HepG2 (cell line): ENCODE measurements at regions not wholly inside any gene's neighbourhood (a gene's known extent, or its start where the extent isn't known, plus 50 kb on each side); places are given as distances from the start of the nearest gene placed in this dataset.

Experiments used
- HBP1 ChIP-seq: IDR thresholded peaks from 2 replicates; pipeline ENCODE4 v1.6.1; 2016; ENCODE audit warnings: low read depth, control low read depth
- HNRNPH1 ChIP-seq: fragments of 200-400 bp; formaldehyde crosslinking; optimal IDR thresholded peaks from 2 replicates; pipeline ENCODE3; 2017; ENCODE audit warnings: mild to moderate bottlenecking, low read depth, low read length
- SETDB1 ChIP-seq: sonication (generic); formaldehyde crosslinking; IDR thresholded peaks from 2 replicates; pipeline ENCODE4 v1.5.1; 2020; ENCODE audit warnings: missing genetic modification reagents, mild to moderate bottlenecking, borderline replicate concordance
- TARDBP ChIP-seq: sonication (generic); formaldehyde crosslinking; IDR thresholded peaks from 2 replicates; pipeline ENCODE4 v1.8.0; 2022; ENCODE audit warnings: mild to moderate bottlenecking, missing genetic modification reagents
- THAP7 ChIP-seq: sonication (generic); formaldehyde crosslinking; IDR thresholded peaks from 2 replicates; pipeline ENCODE4 v1.8.1; 2023; ENCODE audit warnings: mild to moderate bottlenecking, missing genetic modification reagents
- ZC3H4 ChIP-seq: sonication (generic); formaldehyde crosslinking; IDR thresholded peaks from 2 replicates; pipeline ENCODE4 v1.4.0; 2020; ENCODE audit warnings: missing genetic modification reagents, borderline replicate concordance
- ZNF253 ChIP-seq: sonication (generic); formaldehyde crosslinking; IDR thresholded peaks from 2 replicates; pipeline ENCODE4 v1.8.0; 2022; ENCODE audit warnings: mild to moderate bottlenecking, missing genetic modification reagents, borderline replicate concordance
- ZNF407 ChIP-seq: sonication (generic); formaldehyde crosslinking; IDR thresholded peaks from one replicate; pipeline ENCODE4 v1.5.1; 2020; ENCODE audit warnings: mild to moderate bottlenecking, missing genetic modification reagents; ENCODE audit errors: not compliant biosample characterization
- ZNF747 ChIP-seq: sonication (generic); formaldehyde crosslinking; IDR thresholded peaks from 2 replicates; pipeline ENCODE4 v1.8.1; 2023; ENCODE audit warnings: missing genetic modification reagents, mild to moderate bottlenecking, borderline replicate concordance
- ZNF777 ChIP-seq: sonication (generic); formaldehyde crosslinking; IDR thresholded peaks from 2 replicates; pipeline ENCODE4 v1.4.0; 2020; ENCODE audit warnings: missing genetic modification reagents
- ZSCAN12 ChIP-seq: sonication (generic); formaldehyde crosslinking; IDR thresholded peaks from 2 replicates; pipeline ENCODE4 v1.9.0; 2021; ENCODE audit warnings: mild to moderate bottlenecking, missing genetic modification reagents

- TF ChIP-seq THAP7 (CRISPR knock-in tag) = no peak
- TF ChIP-seq HNRNPH1 = no peak
- no peak for TF ChIP-seq HBP1 (CRISPR knock-in tag)
- TF ChIP-seq ZNF407 = no peak
- TF ChIP-seq ZSCAN12 (CRISPR knock-in tag) = no peak
- no peak for TF ChIP-seq ZNF253 (CRISPR knock-in tag)
- no peak for TF ChIP-seq SETDB1 (CRISPR knock-in tag)
- TF ChIP-seq ZC3H4 (CRISPR knock-in tag) = no peak
- TF ChIP-seq ZNF777 (CRISPR knock-in tag) = no peak
- no peak for TF ChIP-seq TARDBP (CRISPR knock-in tag)
- TF ChIP-seq ZNF747 (CRISPR knock-in tag) = no peak
Observed at GRCh38 chr4:41853973-41854372, 81.3 kb upstream of the TMEM33 start.
